Caco-2 (cell line): ENCODE measurements at regions not wholly inside any gene's neighbourhood (a gene's known extent, or its start where the extent isn't known, plus 50 kb on each side); places are given as distances from the start of the nearest gene placed in this dataset.
"Not testable (repeated sequence)": the region's sequence is repeated elsewhere in the genome, so short reads cannot be mapped to it uniquely, and the experiment has no call there.

Source experiments
- BruUV-seq: library from RNA; stranded (reverse); fragments of 400-500 nt; replicated peaks from 2 replicates; lab custom pipeline; 2021; lab: Mats Ljungman, UMichigan
- CTCF ChIA-PET: fragments of 300-600 bp; sonication (Branson Sonifier 250); formaldehyde crosslinking; loops from one replicate; lab custom pipeline; 2022; ENCODE audit warnings: antibody characterized with exemption; lab: Charles Lee
- POLR2A ChIA-PET: fragments of 300-600 bp; sonication (Branson Sonifier 250); formaldehyde crosslinking; loops from one replicate; lab custom pipeline; 2022; ENCODE audit warnings: antibody characterized with exemption; lab: Charles Lee
- DNase-seq, 2 experiments: peaks; one replicate each; pipeline versions ENCODE4 v3.0.0 to v3.0.0-alpha.2; 2020 to 2022
- H3K27me3 ChIP-seq: replicated peaks from 2 replicates; pipeline ENCODE4 v1.6.0; 2011; ENCODE audit warnings: low read length; ENCODE audit not compliant: control insufficient read depth, insufficient read depth
- H3K36me3 ChIP-seq: 2 replicates; pipeline ENCODE4 v1.5.1; 2011; ENCODE audit warnings: low read length; ENCODE audit not compliant: control insufficient read depth, insufficient read depth
- H3K4me1 ChIP-seq: fragments of 250-450 bp; sonication (Bioruptor Pico); 2 replicates; pipeline ENCODE4 v1.5.1; 2020; ENCODE audit warnings: mild to moderate bottlenecking
- H3K4me3 ChIP-seq: 2 replicates; pipeline ENCODE4 v1.5.1; 2011; ENCODE audit warnings: low read depth, mild to moderate bottlenecking, control low read depth, low read length
- H3K9me3 ChIP-seq: fragments of 250-450 bp; sonication (Bioruptor Pico); 2 replicates; pipeline ENCODE4 v1.5.1; 2020; ENCODE audit warnings: mild to moderate bottlenecking, moderate library complexity
- H3K27ac Mint-ChIP-seq: one replicate; pipeline ENCODE4 v1.8.0; 2022; ENCODE audit warnings: mixed read lengths; ENCODE audit not compliant: unreplicated experiment
- H3K27me3 Mint-ChIP-seq: one replicate; pipeline ENCODE4 v1.8.0; 2022; ENCODE audit warnings: mixed read lengths; ENCODE audit not compliant: insufficient read depth, unreplicated experiment
- H3K36me3 Mint-ChIP-seq: one replicate; pipeline ENCODE4 v1.8.0; 2022; ENCODE audit warnings: mild to moderate bottlenecking, mixed read lengths; ENCODE audit not compliant: insufficient read depth, unreplicated experiment
- H3K4me1 Mint-ChIP-seq: one replicate; pipeline ENCODE4 v1.8.0; 2022; ENCODE audit warnings: low read depth, mixed read lengths; ENCODE audit not compliant: unreplicated experiment
- H3K4me3 Mint-ChIP-seq: one replicate; pipeline ENCODE4 v1.8.0; 2022; ENCODE audit warnings: mild to moderate bottlenecking, moderate library complexity, mixed read lengths; ENCODE audit not compliant: unreplicated experiment
- H3K9me3 Mint-ChIP-seq: one replicate; pipeline ENCODE4 v1.8.0; 2022; ENCODE audit warnings: mixed read lengths; ENCODE audit not compliant: unreplicated experiment
- CTCF ChIP-seq, 2 experiments: fragments of 200-600 bp in 1 of 2; IDR thresholded peaks; 1 replicate in 1 of 2; 2 replicates in 1 of 2; pipeline versions ENCODE4 v1.5.1 to v1.8.0; 2011 to 2022; ENCODE audit warnings: antibody characterized with exemption in 1 of 2, control low read depth in 1 of 2, inconsistent platforms in 1 of 2, low read depth in 1 of 2, low read length in 1 of 2, mild to moderate bottlenecking in 1 of 2, moderate library complexity in 1 of 2; ENCODE audit not compliant: insufficient read depth in 1 of 2, severe bottlenecking in 1 of 2, unreplicated experiment in 1 of 2
- intact Hi-C: fragments of 100-400 bp; cut with micrococcal nuclease; formaldehyde crosslinking; loops from one replicate; pipeline ENCODE4 v1.10.0; 2022; ENCODE audit not compliant: unreplicated experiment

GRCh38 chrX:79466636-79467035 lies 99.5 kb upstream of the ITM2A start:
- Mint-ChIP-seq H3K9me3 (no peaks in the 10 kb centered on the region), H3K27me3 (no peaks in the 10 kb centered on the region), H3K36me3 (no peaks in the 10 kb centered on the region), H3K4me1 (no peaks in the 10 kb centered on the region), H3K27ac (no peak overlapping the region), H3K4me3 (no peak overlapping the region)
- Histone ChIP-seq H3K4me3 (no peak overlapping the region), H3K27me3 (no peaks in the 10 kb centered on the region), H3K4me1 (no peaks in the 10 kb centered on the region), H3K36me3 (no peaks in the 10 kb centered on the region), H3K9me3 (no peaks in the 10 kb centered on the region)
- CTCF ChIA-PET, result no interaction called here
- DNase-seq, result no peak
- POLR2A ChIA-PET, result no interaction called here
- intact Hi-C loops, result no loop called here
- TF ChIP-seq CTCF (IDR thresholded peaks at IDR 0.05; ENCODE audit: insufficient read depth in 1 of 2, low read depth in 1 of 2, low read length in 1 of 2, severe bottlenecking in 1 of 2, unreplicated experiment in 1 of 2), result no peak
- no TSS peak for BruUV-seq

GRCh38 chrX:79462458-79462857 lies 95.3 kb upstream of the ITM2A start:
- H3K9me3 ChIP-seq, result no peaks in the 10 kb centered on the region
- POLR2A ChIA-PET, result no interaction called here
- H3K4me1 Mint-ChIP-seq, result no peaks in the 10 kb centered on the region
- no peak overlapping the region for H3K4me3 Mint-ChIP-seq
- H3K27me3 Mint-ChIP-seq, result no peaks in the 10 kb centered on the region
- no peaks in the 10 kb centered on the region for H3K27me3 ChIP-seq
- no peaks in the 10 kb centered on the region for H3K36me3 Mint-ChIP-seq
- H3K4me1 ChIP-seq, result no peaks in the 10 kb centered on the region
- DNase-seq, result no peak
- intact Hi-C loops, result no loop called here
- TF ChIP-seq CTCF (IDR thresholded peaks at IDR 0.05; ENCODE audit: insufficient read depth in 1 of 2, low read depth in 1 of 2, low read length in 1 of 2, severe bottlenecking in 1 of 2, unreplicated experiment in 1 of 2), result no peak
- CTCF ChIA-PET, result no interaction called here
- no TSS peak for BruUV-seq
- no peaks in the 10 kb centered on the region for H3K36me3 ChIP-seq
- H3K27ac Mint-ChIP-seq, result no peak overlapping the region
- no peaks in the 10 kb centered on the region for H3K9me3 Mint-ChIP-seq
- no peak overlapping the region for H3K4me3 ChIP-seq

GRCh38 chrX:79456593-79456992 lies 89.5 kb upstream of the ITM2A start:
- BruUV-seq, H3K9me3 Mint-ChIP-seq, H3K27me3 Mint-ChIP-seq, H3K36me3 Mint-ChIP-seq, H3K4me1 Mint-ChIP-seq, CTCF ChIA-PET, POLR2A ChIA-PET, H3K36me3 ChIP-seq, H3K27ac Mint-ChIP-seq, H3K4me1 ChIP-seq, H3K27me3 ChIP-seq, H3K9me3 ChIP-seq, H3K4me3 ChIP-seq, H3K4me3 Mint-ChIP-seq, DNase-seq: not testable (repeated sequence)
- intact Hi-C loops, result loop anchor here (10.0 kb wide), 1 partner anchor 902 kb away; no protein-coding TSS in a partner anchor

GRCh38 chrX:79452881-79453280 lies 85.7 kb upstream of the ITM2A start:
- Histone ChIP-seq H3K4me3 (no peak overlapping the region), H3K4me1 (no peaks in the 10 kb centered on the region), H3K9me3 (no peaks in the 10 kb centered on the region), H3K27me3 (no peaks in the 10 kb centered on the region), H3K36me3 (no peaks in the 10 kb centered on the region)
- ChIA-PET POLR2A (no interaction called here), CTCF (no interaction called here)
- H3K4me1 Mint-ChIP-seq, result no peaks in the 10 kb centered on the region
- intact Hi-C loops, result loop anchor here (10.0 kb wide), 1 partner anchor 898 kb away; no protein-coding TSS in a partner anchor
- DNase-seq, result no peak
- H3K27ac Mint-ChIP-seq, result no peak overlapping the region
- H3K27me3 Mint-ChIP-seq, result no peaks in the 10 kb centered on the region
- H3K36me3 Mint-ChIP-seq, result no peaks in the 10 kb centered on the region
- no peaks in the 10 kb centered on the region for H3K9me3 Mint-ChIP-seq
- no peak for TF ChIP-seq CTCF (IDR thresholded peaks at IDR 0.05; ENCODE audit: insufficient read depth in 1 of 2, low read depth in 1 of 2, low read length in 1 of 2, severe bottlenecking in 1 of 2, unreplicated experiment in 1 of 2)
- H3K4me3 Mint-ChIP-seq, result no peak overlapping the region
- no TSS peak for BruUV-seq
